ENCODE measurements at regions not wholly inside any gene's neighbourhood (a gene's known extent, or its start where the extent isn't known, plus 50 kb on each side); places are given as distances from the start of the nearest gene placed in this dataset.

DNA sequence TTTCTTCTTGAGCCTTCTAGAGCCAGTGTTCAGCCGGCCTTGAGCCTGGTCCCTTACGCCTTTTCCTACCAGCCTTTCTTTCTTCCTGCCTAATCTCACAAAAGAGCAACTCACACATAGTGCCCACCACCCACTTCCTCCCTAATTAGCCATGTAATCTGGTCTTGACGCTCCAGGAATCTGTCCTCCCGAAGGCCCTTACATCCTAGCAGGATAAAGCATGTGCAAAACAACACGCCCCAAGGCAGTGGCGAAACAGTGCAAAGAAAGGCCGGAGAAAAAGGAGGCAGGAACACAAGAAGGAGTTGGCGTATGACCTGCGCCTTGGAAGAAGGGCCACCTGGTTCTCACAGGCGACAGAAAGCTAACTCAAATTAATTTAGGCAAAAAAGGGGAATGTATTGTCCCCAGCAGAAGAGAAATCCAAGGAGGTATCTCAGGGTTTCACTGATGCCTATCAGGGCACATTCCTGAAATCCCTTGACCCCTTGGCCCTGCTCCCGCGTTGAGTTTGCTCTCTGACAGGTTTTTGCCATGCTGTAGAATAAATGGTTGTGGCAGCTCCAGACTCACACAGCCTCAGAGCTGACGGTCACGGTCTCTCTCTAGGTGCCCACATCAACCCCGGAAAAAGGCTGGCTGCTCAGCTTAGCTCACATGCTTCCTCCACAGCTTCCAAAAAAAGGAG is 79.0 kb downstream of the ZNF281 start:
- Histone ChIP-seq H3K27me3 (ENCODE audit: insufficient read depth, low read depth, severe bottlenecking) (no peaks in the 10 kb centered on the region), H3K4me3 (ENCODE audit: low read depth, low read length) (no peak overlapping the region), H3K9me3 (ENCODE audit: severe bottlenecking) (no peaks in the 10 kb centered on the region), H3K27ac (no peak overlapping the region), H3K36me3 (no peaks in the 10 kb centered on the region)
- TF ChIP-seq, protein P1, sequence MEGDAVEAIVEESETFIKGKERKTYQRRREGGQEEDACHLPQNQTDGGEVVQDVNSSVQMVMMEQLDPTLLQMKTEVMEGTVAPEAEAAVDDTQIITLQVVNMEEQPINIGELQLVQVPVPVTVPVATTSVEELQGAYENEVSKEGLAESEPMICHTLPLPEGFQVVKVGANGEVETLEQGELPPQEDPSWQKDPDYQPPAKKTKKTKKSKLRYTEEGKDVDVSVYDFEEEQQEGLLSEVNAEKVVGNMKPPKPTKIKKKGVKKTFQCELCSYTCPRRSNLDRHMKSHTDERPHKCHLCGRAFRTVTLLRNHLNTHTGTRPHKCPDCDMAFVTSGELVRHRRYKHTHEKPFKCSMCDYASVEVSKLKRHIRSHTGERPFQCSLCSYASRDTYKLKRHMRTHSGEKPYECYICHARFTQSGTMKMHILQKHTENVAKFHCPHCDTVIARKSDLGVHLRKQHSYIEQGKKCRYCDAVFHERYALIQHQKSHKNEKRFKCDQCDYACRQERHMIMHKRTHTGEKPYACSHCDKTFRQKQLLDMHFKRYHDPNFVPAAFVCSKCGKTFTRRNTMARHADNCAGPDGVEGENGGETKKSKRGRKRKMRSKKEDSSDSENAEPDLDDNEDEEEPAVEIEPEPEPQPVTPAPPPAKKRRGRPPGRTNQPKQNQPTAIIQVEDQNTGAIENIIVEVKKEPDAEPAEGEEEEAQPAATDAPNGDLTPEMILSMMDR (IDR thresholded peaks at IDR 0.05; ENCODE audit: low read depth, low read length): no peak
- peak; percentile 37 for DNase-seq

DNA sequence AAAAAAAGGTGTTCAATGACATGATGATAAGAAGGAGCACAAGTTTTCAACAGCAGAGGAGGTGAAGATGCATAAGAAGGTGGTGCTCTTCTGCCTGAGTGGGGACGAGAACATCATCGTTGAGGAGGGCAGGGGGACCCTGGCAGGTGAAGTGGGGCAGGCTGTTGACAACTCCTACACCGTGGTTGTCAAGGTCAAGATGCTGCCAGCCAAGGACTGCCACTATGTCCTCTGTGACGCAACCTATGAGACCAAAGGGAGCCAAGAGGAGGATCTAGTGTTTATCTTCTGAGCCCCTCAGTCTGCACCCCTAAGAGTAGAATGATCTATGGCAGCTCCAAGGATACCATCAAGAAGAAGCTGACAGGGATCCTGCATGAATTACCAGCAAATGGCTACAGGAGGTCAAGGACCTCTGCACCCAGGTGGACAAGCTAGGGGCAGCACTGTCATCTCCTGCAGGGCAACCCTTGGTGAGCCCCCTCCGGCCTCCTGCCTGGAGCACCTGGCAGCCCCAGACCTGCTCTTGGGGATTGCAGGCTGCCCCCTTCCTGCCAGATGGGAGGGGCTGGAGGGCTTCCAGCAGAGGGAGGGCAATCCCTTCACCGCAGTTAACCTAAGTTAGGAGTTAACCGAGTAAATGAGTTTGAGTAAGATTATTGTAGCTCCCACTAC is 80.5 kb downstream of the ZNF281 start:
- no peak overlapping the region for H3K4me3 ChIP-seq (ENCODE audit: low read depth, low read length)
- peaks cover 3% of the 10 kb centered on the region for H3K9me3 ChIP-seq (ENCODE audit: severe bottlenecking)
- TF ChIP-seq, protein P1 (IDR thresholded peaks at IDR 0.05; ENCODE audit: low read depth, low read length): no peak
- no peaks in the 10 kb centered on the region for H3K36me3 ChIP-seq
- no peak overlapping the region for H3K27ac ChIP-seq
- DNase-seq: no peak
- H3K27me3 ChIP-seq (ENCODE audit: insufficient read depth, low read depth, severe bottlenecking): no peaks in the 10 kb centered on the region

DNA sequence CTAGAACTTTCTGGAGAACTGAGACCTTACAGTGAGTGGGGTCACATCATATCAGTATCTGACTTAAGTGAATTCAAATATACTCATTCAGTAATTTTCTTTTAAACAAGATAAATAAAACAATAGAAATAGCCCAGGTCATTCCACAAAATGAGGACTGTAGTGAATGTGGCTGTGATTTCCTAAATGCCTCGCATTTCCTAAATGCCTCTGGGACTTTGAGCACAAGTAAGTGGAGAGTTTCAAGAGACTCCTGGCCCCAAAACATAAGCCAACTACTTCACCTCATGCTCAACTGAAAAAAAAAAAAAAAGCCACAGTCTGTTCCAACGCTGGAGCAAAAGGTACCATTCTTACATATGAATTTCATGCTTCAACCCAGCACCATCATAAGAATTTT is 81.5 kb downstream of the ZNF281 start:
- H3K27me3 ChIP-seq (ENCODE audit: insufficient read depth, low read depth, severe bottlenecking): no peaks in the 10 kb centered on the region
- no peak overlapping the region for H3K4me3 ChIP-seq (ENCODE audit: low read depth, low read length)
- H3K9me3 ChIP-seq (ENCODE audit: severe bottlenecking): peaks cover 6% of the 10 kb centered on the region
- no peak overlapping the region for H3K27ac ChIP-seq
- TF ChIP-seq, protein P1 (IDR thresholded peaks at IDR 0.05; ENCODE audit: low read depth, low read length): no peak
- DNase-seq: no peak
- no peaks in the 10 kb centered on the region for H3K36me3 ChIP-seq

DNA sequence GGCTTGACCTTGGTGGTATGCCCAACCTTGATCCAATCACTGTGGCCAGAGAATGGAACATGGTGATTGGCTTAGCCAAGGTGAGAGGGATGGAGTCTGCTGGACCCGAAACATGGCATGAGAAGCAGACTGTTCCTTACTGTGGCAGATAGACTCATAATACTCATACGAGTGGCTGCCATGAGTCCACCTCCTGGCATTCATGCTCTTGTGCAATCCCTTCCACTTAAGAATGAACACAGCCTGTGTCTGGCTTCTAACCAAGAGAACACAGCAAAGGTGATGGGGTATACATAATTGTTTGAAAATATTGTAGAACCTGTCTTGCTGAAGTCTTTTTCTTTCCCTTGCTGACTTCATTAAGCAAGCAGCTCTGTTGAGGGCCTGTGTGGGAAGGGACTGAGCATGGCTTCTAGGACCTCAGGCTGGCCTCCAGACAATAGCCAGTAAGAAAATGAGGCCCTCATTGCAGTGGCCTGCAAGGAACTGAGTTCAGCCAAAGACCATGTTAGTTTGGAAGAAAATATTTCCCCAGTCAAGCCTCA is 85.9 kb downstream of the ZNF281 start:
- no peak overlapping the region for H3K4me3 ChIP-seq (ENCODE audit: low read depth, low read length)
- DNase-seq: no peak
- H3K36me3 ChIP-seq: no peaks in the 10 kb centered on the region
- no peak overlapping the region for H3K27ac ChIP-seq
- H3K27me3 ChIP-seq (ENCODE audit: insufficient read depth, low read depth, severe bottlenecking): no peaks in the 10 kb centered on the region
- peaks cover 9% of the 10 kb centered on the region for H3K9me3 ChIP-seq (ENCODE audit: severe bottlenecking)
- TF ChIP-seq, protein P1 (IDR thresholded peaks at IDR 0.05; ENCODE audit: low read depth, low read length): no peak

DNA sequence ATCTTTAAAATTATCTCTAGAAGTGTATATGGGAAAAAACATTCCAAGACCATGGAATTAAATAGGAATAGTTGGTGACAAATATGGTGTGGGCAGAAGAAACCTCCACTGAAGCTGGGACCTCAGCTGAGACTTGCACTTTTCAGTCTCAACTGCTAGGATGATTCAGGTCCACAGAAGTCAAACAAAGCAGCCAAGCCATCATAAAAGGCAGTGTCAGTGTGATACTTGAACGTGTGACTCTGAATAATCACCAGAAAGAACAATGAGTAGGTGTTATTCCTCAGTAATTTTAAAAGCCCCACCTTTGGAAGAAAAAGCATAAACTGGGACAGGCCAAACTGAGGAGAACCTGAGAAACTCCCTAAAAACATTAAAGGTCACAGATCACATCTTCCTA is 90.7 kb downstream of the ZNF281 start:
- Histone ChIP-seq H3K9me3 (ENCODE audit: severe bottlenecking) (peaks cover 4% of the 10 kb centered on the region), H3K4me3 (ENCODE audit: low read depth, low read length) (no peak overlapping the region), H3K36me3 (no peaks in the 10 kb centered on the region), H3K27me3 (ENCODE audit: insufficient read depth, low read depth, severe bottlenecking) (no peaks in the 10 kb centered on the region), H3K27ac (no peak overlapping the region)
- DNase-seq: no peak
- TF ChIP-seq, protein P1 (IDR thresholded peaks at IDR 0.05; ENCODE audit: low read depth, low read length): no peak
